Stomach smooth muscle (tissue), 2 donors: ENCODE measurements at regions not wholly inside any gene's neighbourhood (a gene's known extent, or its start where the extent isn't known, plus 50 kb on each side); places are given as distances from the start of the nearest gene placed in this dataset.
"Not testable (repeated sequence)": the region's sequence is repeated elsewhere in the genome, so short reads cannot be mapped to it uniquely, and the experiment has no call there.

ENCODE experiments used
- H3K27ac ChIP-seq: one replicate; pipeline ENCODE4 v1.7.0; 2013; ENCODE audit warnings: mild to moderate bottlenecking, low read length, inconsistent platforms
- H3K27me3 ChIP-seq, 2 donors: one replicate each; pipeline ENCODE4 v1.7.0; 2013; ENCODE audit warnings: low read length in 2 of 2; ENCODE audit not compliant: insufficient read depth in 2 of 2, control insufficient read depth in 1 of 2
- H3K36me3 ChIP-seq, 2 donors: one replicate each; pipeline ENCODE4 v1.7.0; 2013; ENCODE audit warnings: low read length in 2 of 2; ENCODE audit not compliant: control insufficient read depth in 2 of 2, insufficient read depth in 2 of 2
- H3K4me1 ChIP-seq: one replicate; pipeline ENCODE4 v1.7.0; 2013; ENCODE audit warnings: low read length; ENCODE audit not compliant: control insufficient read depth, insufficient read depth
- H3K4me3 ChIP-seq, 2 donors: one replicate each; pipeline ENCODE4 v1.7.0; 2013; ENCODE audit warnings: low read length in 2 of 2
- H3K9ac ChIP-seq, 2 donors: one replicate each; pipeline ENCODE4 v1.7.0; 2013; ENCODE audit warnings: low read length in 2 of 2, mild to moderate bottlenecking in 1 of 2
- H3K9me3 ChIP-seq, 2 donors: one replicate each; pipeline ENCODE4 v1.7.0; 2013; ENCODE audit warnings: low read length in 2 of 2; ENCODE audit not compliant: control insufficient read depth in 2 of 2
- donor health status: healthy.
- donor health status: Pancreatic carcinoma.

- Histone ChIP-seq H3K27ac (no peak overlapping the region), H3K36me3 (no peaks in the 10 kb centered on the region), H3K4me3 (no peak overlapping the region), H3K4me1 (no peaks in the 10 kb centered on the region), H3K9me3 (no peaks in the 10 kb centered on the region), H3K9ac (no peak overlapping the region), H3K27me3 (no peaks in the 10 kb centered on the region)
Measured at GRCh38 chr4:59644765-59645164, 1555.4 kb upstream of the ADGRL3 start.

GRCh38 chr4:59646082-59646481 is 1554.0 kb upstream of the ADGRL3 start:
- no peaks in the 10 kb centered on the region for H3K36me3 ChIP-seq
- no peaks in the 10 kb centered on the region for H3K4me1 ChIP-seq
- no peak overlapping the region for H3K9ac ChIP-seq
- H3K27me3 ChIP-seq: no peaks in the 10 kb centered on the region
- no peak overlapping the region for H3K4me3 ChIP-seq
- H3K9me3 ChIP-seq: no peaks in the 10 kb centered on the region
- H3K27ac ChIP-seq: no peak overlapping the region

- Histone ChIP-seq H3K4me1 (no peaks in the 10 kb centered on the region), H3K9me3 (no peaks in the 10 kb centered on the region), H3K36me3 (no peaks in the 10 kb centered on the region), H3K27me3 (no peaks in the 10 kb centered on the region), H3K4me3 (no peak overlapping the region), H3K27ac (no peak overlapping the region), H3K9ac (no peak overlapping the region)
Measured at GRCh38 chr4:59647011-59647410, 1553.1 kb upstream of the ADGRL3 start.

GRCh38 chr4:59647500-59647899 is 1552.6 kb upstream of the ADGRL3 start:
- no peak overlapping the region for H3K9ac ChIP-seq

GRCh38 chr4:59650861-59651260 is 1549.3 kb upstream of the ADGRL3 start:
- no peak overlapping the region for H3K9ac ChIP-seq
- no peaks in the 10 kb centered on the region for H3K4me1 ChIP-seq
- no peaks in the 10 kb centered on the region for H3K27me3 ChIP-seq
- H3K27ac ChIP-seq: no peak overlapping the region
- no peaks in the 10 kb centered on the region for H3K36me3 ChIP-seq
- no peak overlapping the region for H3K4me3 ChIP-seq
- H3K9me3 ChIP-seq: no peaks in the 10 kb centered on the region

More at GRCh38 chr4:59647500-59647899, 1552.6 kb upstream of the ADGRL3 start:
- no peaks in the 10 kb centered on the region for H3K9me3 ChIP-seq
- H3K4me1 ChIP-seq: no peaks in the 10 kb centered on the region
- no peaks in the 10 kb centered on the region for H3K27me3 ChIP-seq
- no peak overlapping the region for H3K4me3 ChIP-seq
- H3K27ac ChIP-seq: no peak overlapping the region
- no peaks in the 10 kb centered on the region for H3K36me3 ChIP-seq

- Histone ChIP-seq H3K9me3 (no peaks in the 10 kb centered on the region), H3K4me1 (no peaks in the 10 kb centered on the region), H3K4me3 (no peak overlapping the region), H3K36me3 (no peaks in the 10 kb centered on the region), H3K27ac (no peak overlapping the region), H3K27me3 (no peaks in the 10 kb centered on the region), H3K9ac (no peak overlapping the region)
Measured at GRCh38 chr4:59655996-59656395, 1544.1 kb upstream of the ADGRL3 start.

GRCh38 chr4:59664771-59665170 is 1535.4 kb upstream of the ADGRL3 start:
- H3K27ac ChIP-seq: no peak overlapping the region
- H3K36me3 ChIP-seq: no peaks in the 10 kb centered on the region
- H3K27me3 ChIP-seq: no peaks in the 10 kb centered on the region
- H3K4me3 ChIP-seq: no peak overlapping the region
- no peak overlapping the region for H3K9ac ChIP-seq
- H3K9me3 ChIP-seq: no peaks in the 10 kb centered on the region
- H3K4me1 ChIP-seq: no peaks in the 10 kb centered on the region

GRCh38 chr4:59666645-59667044 is 1533.5 kb upstream of the ADGRL3 start:
- Histone ChIP-seq H3K9me3 (no peaks in the 10 kb centered on the region), H3K27ac (no peak overlapping the region), H3K4me3 (no peak overlapping the region), H3K4me1 (no peaks in the 10 kb centered on the region), H3K27me3 (no peaks in the 10 kb centered on the region), H3K9ac (no peak overlapping the region), H3K36me3 (no peaks in the 10 kb centered on the region)

- Histone ChIP-seq H3K9ac (no peak overlapping the region), H3K4me1 (no peaks in the 10 kb centered on the region), H3K27me3 (no peaks in the 10 kb centered on the region), H3K9me3 (no peaks in the 10 kb centered on the region), H3K36me3 (no peaks in the 10 kb centered on the region), H3K4me3 (no peak overlapping the region), H3K27ac (no peak overlapping the region)
Measured at GRCh38 chr4:59671037-59671436, 1529.1 kb upstream of the ADGRL3 start.

- Histone ChIP-seq H3K9ac (no peak overlapping the region), H3K27ac (no peak overlapping the region), H3K36me3 (no peaks in the 10 kb centered on the region), H3K27me3 (no peaks in the 10 kb centered on the region), H3K9me3 (no peaks in the 10 kb centered on the region), H3K4me3 (no peak overlapping the region), H3K4me1 (no peaks in the 10 kb centered on the region)
Measured at GRCh38 chr4:59676389-59676788, 1523.7 kb upstream of the ADGRL3 start.

- not testable (repeated sequence) for H3K4me1 ChIP-seq, H3K27ac ChIP-seq, H3K4me3 ChIP-seq, H3K9ac ChIP-seq, H3K9me3 ChIP-seq, H3K36me3 ChIP-seq, H3K27me3 ChIP-seq
Measured at GRCh38 chr4:59676992-59677391, 1523.1 kb upstream of the ADGRL3 start.

- Histone ChIP-seq H3K4me1 (no peaks in the 10 kb centered on the region), H3K27ac (no peak overlapping the region), H3K9me3 (no peaks in the 10 kb centered on the region), H3K36me3 (no peaks in the 10 kb centered on the region), H3K4me3 (no peak overlapping the region), H3K27me3 (no peaks in the 10 kb centered on the region), H3K9ac (no peak overlapping the region)
Measured at GRCh38 chr4:59685626-59686025, 1514.5 kb upstream of the ADGRL3 start.
